ENCODE measurements at regions not wholly inside any gene's neighbourhood (a gene's known extent, or its start where the extent isn't known, plus 50 kb on each side); places are given as distances from the start of the nearest gene placed in this dataset.

DNA sequence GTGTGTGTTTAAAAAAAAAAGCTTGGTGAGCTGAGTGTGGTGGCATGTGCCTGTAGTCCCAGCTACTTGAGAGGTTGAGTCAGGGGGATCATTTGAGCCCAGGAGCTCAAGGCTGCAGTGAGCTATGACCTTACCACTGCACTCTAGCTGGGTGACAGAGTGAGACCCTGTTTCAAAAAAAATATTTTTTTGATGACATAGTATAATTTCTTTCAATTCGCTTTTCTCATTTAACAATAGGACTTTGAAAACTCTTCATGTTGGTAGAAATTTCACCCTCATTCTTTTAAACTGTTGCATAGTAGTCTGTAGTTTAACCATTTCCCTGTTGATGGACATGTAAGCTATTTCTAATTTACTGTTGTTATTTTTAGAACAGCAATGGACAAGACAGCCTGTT, 55.7 kb upstream of the EXOC6 start:
- no peaks in the 10 kb centered on the region for H3K9me3 ChIP-seq (replicated peaks; ENCODE audit: low read length)
- peaks cover 27% of the 10 kb centered on the region for H3K27me3 ChIP-seq (ENCODE audit: control insufficient read depth, insufficient read depth, low read length)
- H3K4me3 ChIP-seq (ENCODE audit: low read length), result no peak overlapping the region
- no peak overlapping the region for H3K9ac ChIP-seq (ENCODE audit: low read depth, low read length)
- no peaks in the 10 kb centered on the region for H3K4me1 ChIP-seq (ENCODE audit: control insufficient read depth, insufficient read depth, low read length)
- no peak overlapping the region for H3K4me2 ChIP-seq (ENCODE audit: low read length)
- no peaks in the 10 kb centered on the region for H3K36me3 ChIP-seq (ENCODE audit: insufficient read depth, low read length)

All from skeletal muscle satellite cell (primary cell).